ENCODE measurements at regions not wholly inside any gene's neighbourhood (a gene's known extent, or its start where the extent isn't known, plus 50 kb on each side); places are given as distances from the start of the nearest gene placed in this dataset.

- ATAC-seq (ENCODE audit: insufficient read depth, low read depth) (no peak), DNase-seq (no peak)
- no peaks in the 10 kb centered on the region for H3K4me1 ChIP-seq (ENCODE audit: insufficient read depth, low read length)
- no peak overlapping the region for H3K4me2 ChIP-seq (ENCODE audit: insufficient read depth, low read length)
- no peaks in the 10 kb centered on the region for H4K20me1 ChIP-seq (ENCODE audit: insufficient read depth, low read length)
- no peaks in the 10 kb centered on the region for H3K27me3 ChIP-seq (ENCODE audit: insufficient read depth, low read length, poor library complexity)
- H3K79me2 ChIP-seq (ENCODE audit: insufficient read depth, low read length), result no peaks in the 10 kb centered on the region
- no peak overlapping the region for H3K27ac ChIP-seq (ENCODE audit: low read length)
- no peak overlapping the region for H2AFZ ChIP-seq (ENCODE audit: low read depth, low read length)
- TF ChIP-seq CTCF (IDR thresholded peaks at IDR 0.05; ENCODE audit: borderline replicate concordance, extremely low read depth, low read length, poor library complexity, severe bottlenecking) (no peak), EZH2 (IDR thresholded peaks at IDR 0.05; ENCODE audit: borderline replicate concordance, low read depth, low read length, severe bottlenecking) (no peak)
- H3K9me3 ChIP-seq (ENCODE audit: insufficient read depth, low read length, severe bottlenecking), result peaks cover 9% of the 10 kb centered on the region
- H3K4me3 ChIP-seq (ENCODE audit: low read depth in 1 of 2, low read length in 2 of 2), result no peak overlapping the region
- no peak overlapping the region for H3K9ac ChIP-seq (ENCODE audit: low read depth, low read length)
- no peaks in the 10 kb centered on the region for H3K36me3 ChIP-seq (ENCODE audit: insufficient read depth, low read length)
Measured at GRCh38 chr3:87924485-87924884, 134.3 kb downstream of the CGGBP1 start.

DNA sequence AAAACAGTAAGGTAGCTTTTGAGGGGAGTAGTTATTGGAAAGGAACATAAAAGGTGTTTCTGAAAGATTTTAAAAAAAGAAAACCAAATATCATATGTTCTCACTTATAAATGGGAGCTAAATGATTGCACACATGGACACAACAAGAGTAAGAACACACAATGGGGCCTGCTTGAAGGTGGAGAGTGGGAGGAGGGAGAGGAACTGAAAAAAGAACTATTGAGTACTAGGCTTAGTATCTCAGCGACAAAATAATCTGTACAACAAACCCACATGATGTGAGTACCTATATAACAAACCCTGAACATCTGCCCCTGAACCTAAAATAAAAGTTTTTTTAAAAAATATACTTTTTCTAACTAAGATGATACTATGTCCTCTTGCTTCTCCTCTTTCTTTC, 138.3 kb downstream of the CGGBP1 start:
- no peaks in the 10 kb centered on the region for H4K20me1 ChIP-seq (ENCODE audit: insufficient read depth, low read length)
- no peak for TF ChIP-seq CTCF (IDR thresholded peaks at IDR 0.05; ENCODE audit: borderline replicate concordance, extremely low read depth, low read length, poor library complexity, severe bottlenecking)
- no peak for TF ChIP-seq EZH2 (IDR thresholded peaks at IDR 0.05; ENCODE audit: borderline replicate concordance, low read depth, low read length, severe bottlenecking)
- H3K4me1 ChIP-seq (ENCODE audit: insufficient read depth, low read length), result no peaks in the 10 kb centered on the region
- H3K27me3 ChIP-seq (ENCODE audit: insufficient read depth, low read length, poor library complexity), result no peaks in the 10 kb centered on the region
- no peaks in the 10 kb centered on the region for H3K36me3 ChIP-seq (ENCODE audit: insufficient read depth, low read length)
- no peak overlapping the region for H3K4me2 ChIP-seq (ENCODE audit: insufficient read depth, low read length)
- H3K9me3 ChIP-seq (ENCODE audit: insufficient read depth, low read length, severe bottlenecking), result peaks cover 9% of the 10 kb centered on the region
- H2AFZ ChIP-seq (ENCODE audit: low read depth, low read length), result no peak overlapping the region
- no peak overlapping the region for H3K9ac ChIP-seq (ENCODE audit: low read depth, low read length)
- H3K4me3 ChIP-seq (ENCODE audit: low read depth in 1 of 2, low read length in 2 of 2), result no peak overlapping the region
- DNase-seq (no peak), ATAC-seq (ENCODE audit: insufficient read depth, low read depth) (no peak)
- no peak overlapping the region for H3K27ac ChIP-seq (ENCODE audit: low read length)
- H3K79me2 ChIP-seq (ENCODE audit: insufficient read depth, low read length), result no peaks in the 10 kb centered on the region

DNA sequence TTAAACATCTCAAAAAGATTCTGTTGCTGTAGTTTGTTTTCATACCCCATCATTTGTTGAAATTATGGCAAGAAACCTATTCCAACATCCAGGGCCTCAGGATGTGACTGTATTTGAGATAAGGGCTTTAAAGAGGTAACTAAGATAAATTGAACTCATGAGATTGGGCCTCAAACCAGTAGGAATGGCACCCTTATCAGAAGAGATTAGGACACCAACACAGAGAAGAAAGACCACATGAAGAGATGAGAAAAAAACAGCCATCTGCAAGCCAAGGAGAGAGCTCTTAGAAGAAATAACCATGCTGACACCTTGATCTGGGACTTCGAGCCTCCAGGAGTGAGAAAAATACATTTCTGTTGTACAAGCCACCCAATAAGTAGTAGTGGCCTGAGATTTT, 157.7 kb downstream of the CGGBP1 start:
- Histone ChIP-seq H4K20me1 (ENCODE audit: insufficient read depth, low read length) (no peaks in the 10 kb centered on the region), H3K4me1 (ENCODE audit: insufficient read depth, low read length) (no peaks in the 10 kb centered on the region), H3K9me3 (ENCODE audit: insufficient read depth, low read length, severe bottlenecking) (no peaks in the 10 kb centered on the region), H3K4me2 (ENCODE audit: insufficient read depth, low read length) (no peak overlapping the region), H3K27ac (ENCODE audit: low read length) (no peak overlapping the region), H3K9ac (ENCODE audit: low read depth, low read length) (no peak overlapping the region), H3K79me2 (ENCODE audit: insufficient read depth, low read length) (no peaks in the 10 kb centered on the region), H3K27me3 (ENCODE audit: insufficient read depth, low read length, poor library complexity) (no peaks in the 10 kb centered on the region), H3K36me3 (ENCODE audit: insufficient read depth, low read length) (no peaks in the 10 kb centered on the region), H3K4me3 (ENCODE audit: low read depth in 1 of 2, low read length in 2 of 2) (no peak overlapping the region), H2AFZ (ENCODE audit: low read depth, low read length) (no peak overlapping the region)
- TF ChIP-seq EZH2 (IDR thresholded peaks at IDR 0.05; ENCODE audit: borderline replicate concordance, low read depth, low read length, severe bottlenecking), result no peak
- no peak for ATAC-seq (ENCODE audit: insufficient read depth, low read depth)
- DNase-seq, result no peak

DNA sequence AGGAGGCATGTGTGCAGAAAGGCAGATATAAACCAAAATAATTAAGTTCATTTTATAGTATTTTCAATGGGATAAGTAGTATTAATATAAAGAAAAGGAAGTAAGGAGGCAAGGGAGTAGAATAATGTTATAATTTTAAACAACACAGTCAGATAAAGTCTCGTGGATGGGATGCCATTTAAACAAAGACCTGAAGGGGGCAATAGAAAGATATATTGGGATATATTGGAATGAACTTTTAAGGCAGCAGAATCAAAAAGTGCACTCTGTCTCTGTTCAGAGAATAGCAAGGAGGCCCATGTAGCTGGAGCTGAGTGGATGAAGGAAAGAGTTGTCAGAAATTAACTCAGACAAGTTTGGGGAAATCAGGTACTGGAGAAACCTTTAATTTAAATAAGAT, 158.7 kb downstream of the CGGBP1 start:
- Histone ChIP-seq H3K79me2 (ENCODE audit: insufficient read depth, low read length) (no peaks in the 10 kb centered on the region), H3K9me3 (ENCODE audit: insufficient read depth, low read length, severe bottlenecking) (no peaks in the 10 kb centered on the region), H3K27ac (ENCODE audit: low read length) (no peak overlapping the region), H3K4me3 (ENCODE audit: low read depth in 1 of 2, low read length in 2 of 2) (no peak overlapping the region), H3K9ac (ENCODE audit: low read depth, low read length) (no peak overlapping the region), H3K4me2 (ENCODE audit: insufficient read depth, low read length) (no peak overlapping the region), H3K27me3 (ENCODE audit: insufficient read depth, low read length, poor library complexity) (no peaks in the 10 kb centered on the region), H4K20me1 (ENCODE audit: insufficient read depth, low read length) (no peaks in the 10 kb centered on the region), H2AFZ (ENCODE audit: low read depth, low read length) (no peak overlapping the region), H3K36me3 (ENCODE audit: insufficient read depth, low read length) (no peaks in the 10 kb centered on the region), H3K4me1 (ENCODE audit: insufficient read depth, low read length) (no peaks in the 10 kb centered on the region)
- ATAC-seq (ENCODE audit: insufficient read depth, low read depth) (no peak), DNase-seq (no peak)
- TF ChIP-seq CTCF (IDR thresholded peaks at IDR 0.05; ENCODE audit: borderline replicate concordance, extremely low read depth, low read length, poor library complexity, severe bottlenecking), result peak; percentile 33
- no peak for TF ChIP-seq EZH2 (IDR thresholded peaks at IDR 0.05; ENCODE audit: borderline replicate concordance, low read depth, low read length, severe bottlenecking)

Measured in DND-41 (cell line).